ENCODE measurements at regions not wholly inside any gene's neighbourhood (a gene's known extent, or its start where the extent isn't known, plus 50 kb on each side); places are given as distances from the start of the nearest gene placed in this dataset.
A peak's percentile ranks its signal among the peaks of the same experiment; 100 is the strongest.

DNA sequence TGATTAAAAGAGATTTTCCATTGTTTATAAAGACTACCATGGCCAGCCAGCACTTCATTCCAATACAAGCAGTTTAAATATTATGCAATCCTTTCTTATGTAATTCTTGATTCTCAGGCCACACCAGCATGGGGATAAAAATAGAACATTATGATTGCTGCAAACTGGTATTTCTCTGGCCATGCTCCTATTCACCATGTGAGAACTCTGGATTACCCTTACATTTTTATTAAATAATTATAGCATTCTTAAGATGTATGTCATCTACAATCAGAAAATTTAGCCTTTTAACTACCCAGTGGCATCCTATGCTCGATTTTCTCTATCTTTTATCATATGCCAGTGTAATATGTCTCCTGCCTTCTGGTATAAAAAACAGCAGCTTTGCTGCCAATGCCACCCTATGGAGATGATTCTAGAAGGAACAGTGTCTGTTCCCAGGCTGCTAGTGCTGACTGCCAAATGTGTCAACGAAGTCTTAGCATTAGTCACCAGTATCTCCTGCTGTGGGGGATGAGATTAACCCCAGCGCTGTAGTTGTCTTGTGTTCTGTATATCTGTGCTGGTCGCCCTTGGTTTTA lies 501.4 kb downstream of the BCKDHB start:
- no peaks in the 10 kb centered on the region for H3K27me3 ChIP-seq
- no peak overlapping the region for H3K27ac ChIP-seq
- H4K20me1 ChIP-seq (ENCODE audit: insufficient read depth, poor library complexity, severe bottlenecking), result no peaks in the 10 kb centered on the region
- H3K4me2 ChIP-seq, result no peak overlapping the region
- no peaks in the 10 kb centered on the region for H3K4me1 ChIP-seq (ENCODE audit: insufficient read depth)
- no peaks in the 10 kb centered on the region for H3K79me2 ChIP-seq
- H3K4me3 ChIP-seq, result no peak overlapping the region
- H3K36me3 ChIP-seq (replicated peaks; ENCODE audit: insufficient read depth, low read depth), result no peaks in the 10 kb centered on the region
- WGBS (ENCODE audit: low lambda C conversion rate, missing lambda C conversion rate), result 71% methylated on average over 4 of the region's 4 CpGs
- TF ChIP-seq EZH2phosphoT487 (IDR thresholded peaks at IDR 0.05; ENCODE audit: low read depth, severe bottlenecking, unreplicated experiment) (no peak), EZH2 (IDR thresholded peaks at IDR 0.05; ENCODE audit: borderline replicate concordance) (no peak), CTCF (IDR thresholded peaks at IDR 0.05; ENCODE audit: poor library complexity) (no peak)
- DNase-seq (ENCODE audit: low spot score), result peak; percentile 10
- no peaks in the 10 kb centered on the region for H3K9me2 ChIP-seq (replicated peaks; ENCODE audit: insufficient read depth)
- H2AFZ ChIP-seq, result no peak overlapping the region
- no peaks in the 10 kb centered on the region for H3K9me3 ChIP-seq (ENCODE audit: low read depth)

DNA sequence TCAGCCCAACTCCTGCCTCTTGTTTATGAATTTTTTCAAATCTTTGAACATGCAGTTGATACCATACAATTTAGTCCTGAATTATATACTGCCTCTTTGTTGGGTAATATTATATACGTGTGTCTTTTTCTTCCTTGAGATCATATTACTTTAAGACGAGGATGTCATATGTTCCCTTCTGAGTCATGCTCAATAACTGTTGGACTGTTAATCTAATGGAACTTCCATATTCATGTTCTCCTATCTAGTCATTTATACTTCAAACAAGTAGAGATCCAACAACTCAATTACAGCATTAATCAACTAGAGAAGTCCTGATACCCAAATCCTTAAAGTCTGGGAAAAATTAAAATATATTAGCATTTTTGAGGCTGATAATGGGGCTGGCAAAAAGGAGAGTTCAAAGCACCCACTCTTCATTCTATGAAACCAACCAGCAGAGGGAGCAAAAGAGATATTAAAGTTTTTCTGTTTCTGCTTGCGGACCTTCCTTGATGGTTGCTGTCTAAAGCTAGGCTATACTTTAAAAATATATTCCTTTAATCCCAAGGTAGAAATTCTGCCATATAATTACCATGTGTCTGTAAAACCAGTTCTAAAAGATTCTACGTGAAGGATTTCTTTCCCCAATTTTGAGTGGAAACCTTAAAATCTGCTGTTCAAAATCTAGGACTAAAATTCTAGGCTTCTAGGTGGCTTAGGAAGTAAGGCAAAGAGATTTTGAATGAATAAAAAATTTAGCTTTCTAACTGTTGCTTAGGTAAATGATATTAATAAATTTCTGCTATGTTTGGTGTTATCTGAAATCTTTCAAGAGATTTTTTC lies 498.9 kb downstream of the BCKDHB start:
- H3K4me3 ChIP-seq, result no peak overlapping the region
- H3K4me1 ChIP-seq (ENCODE audit: insufficient read depth), result no peaks in the 10 kb centered on the region
- H3K27ac ChIP-seq, result no peak overlapping the region
- no peaks in the 10 kb centered on the region for H3K79me2 ChIP-seq
- no peaks in the 10 kb centered on the region for H3K36me3 ChIP-seq (replicated peaks; ENCODE audit: insufficient read depth, low read depth)
- 11% methylated on average over 4 of the region's 4 CpGs for WGBS (ENCODE audit: low lambda C conversion rate, missing lambda C conversion rate)
- H4K20me1 ChIP-seq (ENCODE audit: insufficient read depth, poor library complexity, severe bottlenecking), result no peaks in the 10 kb centered on the region
- TF ChIP-seq CTCF (IDR thresholded peaks at IDR 0.05; ENCODE audit: poor library complexity), result peak; percentile 87
- TF ChIP-seq EZH2 (IDR thresholded peaks at IDR 0.05; ENCODE audit: borderline replicate concordance), result no peak
- no peak for TF ChIP-seq EZH2phosphoT487 (IDR thresholded peaks at IDR 0.05; ENCODE audit: low read depth, severe bottlenecking, unreplicated experiment)
- no peaks in the 10 kb centered on the region for H3K9me3 ChIP-seq (ENCODE audit: low read depth)
- DNase-seq (ENCODE audit: low spot score), result peak; percentile 71
- H3K4me2 ChIP-seq, result no peak overlapping the region
- no peaks in the 10 kb centered on the region for H3K27me3 ChIP-seq
- H3K9me2 ChIP-seq (replicated peaks; ENCODE audit: insufficient read depth), result no peaks in the 10 kb centered on the region
- no peak overlapping the region for H2AFZ ChIP-seq

DNA sequence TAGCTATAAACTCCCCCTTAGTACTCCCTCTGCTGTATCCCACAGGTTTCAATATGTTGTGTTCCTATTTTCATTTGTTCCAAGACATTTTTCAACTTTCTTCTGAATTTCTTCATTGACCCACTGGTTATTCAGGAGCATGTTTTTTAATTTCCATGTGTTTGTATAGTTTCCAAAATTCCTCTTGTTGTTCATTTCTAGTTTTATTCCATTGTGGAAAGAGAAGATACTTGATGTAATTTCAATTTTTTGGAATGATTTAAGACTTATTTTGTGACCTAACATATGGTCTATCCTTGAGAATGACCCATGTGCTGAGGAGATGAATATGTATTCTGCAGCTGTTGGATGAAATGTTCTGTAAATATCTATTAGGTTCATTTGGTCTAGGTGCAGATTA lies 497.2 kb downstream of the BCKDHB start:
- TF ChIP-seq CTCF (IDR thresholded peaks at IDR 0.05; ENCODE audit: poor library complexity) (no peak), EZH2phosphoT487 (IDR thresholded peaks at IDR 0.05; ENCODE audit: low read depth, severe bottlenecking, unreplicated experiment) (no peak), EZH2 (IDR thresholded peaks at IDR 0.05; ENCODE audit: borderline replicate concordance) (no peak)
- no peak for DNase-seq (ENCODE audit: low spot score)
- Histone ChIP-seq H3K27ac (no peak overlapping the region), H3K9me2 (replicated peaks; ENCODE audit: insufficient read depth) (no peaks in the 10 kb centered on the region), H3K9me3 (ENCODE audit: low read depth) (no peaks in the 10 kb centered on the region), H3K4me3 (no peak overlapping the region), H3K36me3 (replicated peaks; ENCODE audit: insufficient read depth, low read depth) (no peaks in the 10 kb centered on the region), H4K20me1 (ENCODE audit: insufficient read depth, poor library complexity, severe bottlenecking) (no peaks in the 10 kb centered on the region), H3K4me1 (ENCODE audit: insufficient read depth) (no peaks in the 10 kb centered on the region), H3K27me3 (no peaks in the 10 kb centered on the region), H2AFZ (no peak overlapping the region), H3K79me2 (no peaks in the 10 kb centered on the region), H3K4me2 (no peak overlapping the region)

Data from hepatocyte (in vitro differentiated cells).